B cell (primary cell): ENCODE measurements at regions not wholly inside any gene's neighbourhood (a gene's known extent, or its start where the extent isn't known, plus 50 kb on each side); places are given as distances from the start of the nearest gene placed in this dataset.

Experiments used
- ATAC-seq: fragments of 200-7000 bp; cut with Tn5 transposase; one replicate; pipeline ENCODE4 v1.10.0; 2021; ENCODE audit warnings: low read depth, mild to moderate bottlenecking, moderate number of reproducible peaks, moderate library complexity
- CTCF ChIA-PET: fragments of 350-600 bp; sonication (Branson Sonifier 250); formaldehyde crosslinking; loops from one replicate; lab custom pipeline; 2021; ENCODE audit warnings: antibody characterized with exemption, inconsistent platforms; lab: Charles Lee
- POLR2A ChIA-PET: fragments of 350-600 bp; sonication (Branson Sonifier 250); formaldehyde crosslinking; loops from one replicate; lab custom pipeline; 2021; ENCODE audit warnings: antibody characterized with exemption; lab: Charles Lee
- DNase-seq: peaks from one replicate; pipeline ENCODE4 v3.0.0; 2013
- H2AFZ ChIP-seq: 2 replicates; pipeline ENCODE4 v1.6.1; 2012; ENCODE audit warnings: mild to moderate bottlenecking, low read depth, low read length; ENCODE audit not compliant: insufficient read depth, poor library complexity, severe bottlenecking
- H3K27ac ChIP-seq, 2 donors: 1 replicate in 1 of 2; 2 replicates in 1 of 2; pipeline ENCODE4 v1.5.1; 2012 to 2013; ENCODE audit warnings: low read length in 2 of 2, mild to moderate bottlenecking in 2 of 2, moderate library complexity in 1 of 2
- H3K27me3 ChIP-seq, 4 experiments: fragments of 200-600 bp in 1 of 4; sonication (generic) in 1 of 4; replicated peaks in 1 of 4; 1 replicate in 2 of 4; 2 replicates in 2 of 4; pipeline versions ENCODE4 v1.6.1 to v1.7.0; 2013 to 2016; ENCODE audit warnings: low read length in 3 of 4, mild to moderate bottlenecking in 2 of 4, mixed read lengths in 1 of 4, moderate library complexity in 1 of 4; ENCODE audit not compliant: insufficient read depth in 4 of 4, control insufficient read depth in 3 of 4; ENCODE audit errors: control extremely low read depth in 1 of 4
- H3K36me3 ChIP-seq, 2 experiments: replicated peaks in 1 of 2; 1 replicate in 1 of 2; 2 replicates in 1 of 2; pipeline versions ENCODE4 v1.6.1 to v1.7.1; 2013; ENCODE audit warnings: low read length in 1 of 2; ENCODE audit not compliant: insufficient read depth in 2 of 2, control insufficient read depth in 1 of 2; ENCODE audit errors: control extremely low read depth in 1 of 2, extremely low read depth in 1 of 2
- H3K4me1 ChIP-seq, 2 donors: fragments of 200-600 bp in 1 of 2; sonication (generic) in 1 of 2; 1 replicate in 1 of 2; 2 replicates in 1 of 2; pipeline versions ENCODE4 v1.5.1 to v1.6.1; 2013 to 2017; ENCODE audit warnings: low read length in 2 of 2; ENCODE audit not compliant: control insufficient read depth in 2 of 2, insufficient read depth in 2 of 2
- H3K4me2 ChIP-seq: replicated peaks from 2 replicates; pipeline ENCODE3; 2012; ENCODE audit warnings: mild to moderate bottlenecking, low read depth, low read length; ENCODE audit not compliant: poor library complexity, severe bottlenecking
- H3K4me3 ChIP-seq, 5 experiments: fragments of 200-600 bp in 1 of 5; sonication (generic) in 1 of 5; 1 replicate in 3 of 5; 2 replicates in 2 of 5; pipeline versions ENCODE4 v1.5.1 to v1.7.0; 2011 to 2016; ENCODE audit warnings: low read length in 4 of 5, mild to moderate bottlenecking in 4 of 5, low read depth in 2 of 5, control low read depth in 1 of 5, moderate library complexity in 1 of 5; ENCODE audit not compliant: insufficient read depth in 1 of 5; ENCODE audit errors: control extremely low read depth in 1 of 5, extremely low read depth in 1 of 5
- H3K79me2 ChIP-seq: fragments of 200-600 bp; sonication (generic); one replicate; pipeline ENCODE4 v1.6.0; 2016; ENCODE audit warnings: low read length; ENCODE audit not compliant: control insufficient read depth, insufficient read depth
- H3K9ac ChIP-seq: fragments of 200-600 bp; sonication (generic); 2 replicates; pipeline ENCODE4 v1.6.1; 2017; ENCODE audit warnings: mild to moderate bottlenecking, low read length, moderate library complexity
- H3K9me3 ChIP-seq, 3 donors: one replicate each; pipeline versions ENCODE4 v1.6.1 to v1.7.1; 2013; ENCODE audit warnings: low read length in 2 of 3; ENCODE audit not compliant: control insufficient read depth in 2 of 3, insufficient read depth in 1 of 3; ENCODE audit errors: control extremely low read depth in 1 of 3
- H4K20me1 ChIP-seq: 2 replicates; pipeline ENCODE4 v1.6.0; 2012; ENCODE audit warnings: mild to moderate bottlenecking, low read length; ENCODE audit not compliant: insufficient read depth, control insufficient read depth, poor library complexity, severe bottlenecking
- H3K27ac Mint-ChIP-seq: one replicate; pipeline ENCODE4 v1.8.0; 2021; ENCODE audit warnings: mixed read lengths
- H3K27me3 Mint-ChIP-seq: one replicate; pipeline ENCODE4 v1.8.0; 2021; ENCODE audit warnings: mixed read lengths
- H3K4me1 Mint-ChIP-seq: one replicate; pipeline ENCODE4 v1.8.0; 2021; ENCODE audit warnings: mixed read lengths
- H3K4me3 Mint-ChIP-seq: one replicate; pipeline ENCODE4 v1.8.0; 2021; ENCODE audit warnings: mixed read lengths
- H3K9me3 Mint-ChIP-seq: one replicate; pipeline ENCODE4 v1.8.0; 2022; ENCODE audit warnings: mixed read lengths; ENCODE audit not compliant: insufficient read depth
- CTCF ChIP-seq: fragments of 200-600 bp; IDR thresholded peaks from one replicate; pipeline ENCODE4 v1.8.0; 2022; ENCODE audit warnings: antibody characterized with exemption, mild to moderate bottlenecking
- EZH2 ChIP-seq: IDR thresholded peaks from 2 replicates; pipeline ENCODE4 v1.6.1; 2012; ENCODE audit warnings: borderline replicate concordance, low read depth, mild to moderate bottlenecking, moderate library complexity, low read length; ENCODE audit not compliant: insufficient read depth, poor library complexity, severe bottlenecking
- WGBS: methylation state at CpG from one replicate; pipeline ENCODE4 v1.1.5; 2013; ENCODE audit warnings: missing lambda C conversion rate; ENCODE audit not compliant: insufficient coverage; 5-methylcytosine and 5-hydroxymethylcytosine counted together
- intact Hi-C: fragments of 100-400 bp; cut with micrococcal nuclease; formaldehyde crosslinking; loops from one replicate; pipeline ENCODE4 v1.10.0; 2022

- H3K4me1 Mint-ChIP-seq: no peaks in the 10 kb centered on the region
- intact Hi-C loops: no loop called here
- H3K9me3 Mint-ChIP-seq: peaks cover 11% of the 10 kb centered on the region
- Histone ChIP-seq H3K4me1 (no peaks in the 10 kb centered on the region), H2AFZ (no peak overlapping the region), H3K9ac (no peak overlapping the region), H3K36me3 (no peaks in the 10 kb centered on the region), H3K4me3 (no peak overlapping the region), H3K9me3 (peaks cover 0 to 3% (median 0%) of the 10 kb centered on the region in 3 donors), H3K4me2 (no peak overlapping the region), H3K27me3 (peaks cover 0 to 3% (median 0%) of the 10 kb centered on the region in 4 experiments), H3K79me2 (no peaks in the 10 kb centered on the region), H3K27ac (no peak overlapping the region), H4K20me1 (no peaks in the 10 kb centered on the region)
- TF ChIP-seq EZH2 (no peak), CTCF (no peak)
- no peak overlapping the region for H3K27ac Mint-ChIP-seq
- no peak for ATAC-seq
- POLR2A ChIA-PET: no interaction called here
- no peak overlapping the region for H3K4me3 Mint-ChIP-seq
- CTCF ChIA-PET: no interaction called here
- DNase-seq: no peak
- H3K27me3 Mint-ChIP-seq: peaks cover 3% of the 10 kb centered on the region
Measured at GRCh38 chr6:71114986-71115385, 158.1 kb upstream of the B3GAT2 start.

GRCh38 chr6:71119560-71119959 lies 162.7 kb upstream of the B3GAT2 start:
- H3K27ac Mint-ChIP-seq: no peak overlapping the region
- ChIA-PET POLR2A (no interaction called here), CTCF (no interaction called here)
- WGBS: no CpG with 5 or more reads among the region's 1 CpG
- DNase-seq (no peak), ATAC-seq (no peak)
- Histone ChIP-seq H3K36me3 (no peaks in the 10 kb centered on the region), H3K4me1 (peaks cover 4% of the 10 kb centered on the region in 2 donors), H3K9ac (no peak overlapping the region), H3K27ac (no peak overlapping the region), H3K4me3 (no peak overlapping the region), H3K4me2 (no peak overlapping the region), H3K79me2 (no peaks in the 10 kb centered on the region), H3K27me3 (no peaks in the 10 kb centered on the region), H2AFZ (no peak overlapping the region), H3K9me3 (peaks cover 0 to 11% (median 3%) of the 10 kb centered on the region in 3 donors), H4K20me1 (no peaks in the 10 kb centered on the region)
- no peaks in the 10 kb centered on the region for H3K27me3 Mint-ChIP-seq
- H3K4me3 Mint-ChIP-seq: no peak overlapping the region
- intact Hi-C loops: no loop called here
- TF ChIP-seq CTCF (no peak), EZH2 (no peak)
- peaks cover 16% of the 10 kb centered on the region for H3K9me3 Mint-ChIP-seq
- peaks cover 11% of the 10 kb centered on the region for H3K4me1 Mint-ChIP-seq
